HT1080 (cell line): ENCODE measurements at regions not wholly inside any gene's neighbourhood (a gene's known extent, or its start where the extent isn't known, plus 50 kb on each side); places are given as distances from the start of the nearest gene placed in this dataset.
"Not testable (repeated sequence)": the region's sequence is repeated elsewhere in the genome, so short reads cannot be mapped to it uniquely, and the experiment has no call there.

Source experiments
- DNase-seq: peaks from one replicate; pipeline ENCODE4 v3.0.0-alpha.2; 2015; ENCODE audit warnings: low read depth

GRCh38 chr5:168086746-168087145, 204.7 kb upstream of the WWC1 start:
- no peak for DNase-seq

- no peak for DNase-seq
Measured at GRCh38 chr5:168088410-168089173, 202.9 kb upstream of the WWC1 start.

- DNase-seq, result no peak
Measured at GRCh38 chr5:168089201-168089887, 202.1 kb upstream of the WWC1 start.

GRCh38 chr5:168092209-168093185, 198.9 kb upstream of the WWC1 start:
- no peak for DNase-seq

GRCh38 chr5:168093200-168093910, 198.1 kb upstream of the WWC1 start:
- no peak for DNase-seq

- DNase-seq, result no peak
Measured at GRCh38 chr5:168096525-168096924, 194.9 kb upstream of the WWC1 start.

GRCh38 chr5:168097876-168098653, 193.4 kb upstream of the WWC1 start:
- no peak for DNase-seq

- no peak for DNase-seq
Measured at GRCh38 chr5:168101352-168101751, 190.1 kb upstream of the WWC1 start.

- DNase-seq, result not testable (repeated sequence)
Measured at GRCh38 chr5:168103018-168103417, 188.4 kb upstream of the WWC1 start.

GRCh38 chr5:168104350-168104749, 187.1 kb upstream of the WWC1 start:
- no peak for DNase-seq

- DNase-seq, result no peak
Measured at GRCh38 chr5:168104811-168105481, 186.5 kb upstream of the WWC1 start.

- peak; percentile 69 for DNase-seq
Measured at GRCh38 chr5:168106008-168106761, 185.3 kb upstream of the WWC1 start.

- DNase-seq, result no peak
Measured at GRCh38 chr5:168109441-168109840, 182.0 kb upstream of the WWC1 start.

GRCh38 chr5:168110384-168110783, 181.1 kb upstream of the WWC1 start:
- DNase-seq, result no peak

- DNase-seq, result no peak
Measured at GRCh38 chr5:168110870-168111832, 180.3 kb upstream of the WWC1 start.

GRCh38 chr5:168114444-168115017, 176.9 kb upstream of the WWC1 start:
- peak; percentile 67 for DNase-seq

- DNase-seq, result no peak
Measured at GRCh38 chr5:168117469-168117868, 174.0 kb upstream of the WWC1 start.
